GM19043 (cell line): ENCODE measurements at regions not wholly inside any gene's neighbourhood (a gene's known extent, or its start where the extent isn't known, plus 50 kb on each side); places are given as distances from the start of the nearest gene placed in this dataset.
"Not testable (repeated sequence)": the region's sequence is repeated elsewhere in the genome, so short reads cannot be mapped to it uniquely, and the experiment has no call there.

Source experiments
- ATAC-seq: cut with Tn5 transposase; IDR thresholded peaks from one replicate; pipeline ENCODE4 v1.9.1; 2021; ENCODE audit warnings: low read depth; ENCODE audit not compliant: unreplicated experiment

- no peak for ATAC-seq
Measured at GRCh38 chr1:190665045-190665444, 187.4 kb upstream of the BRINP3 start.

GRCh38 chr1:190667914-190668313 is 190.2 kb upstream of the BRINP3 start:
- no peak for ATAC-seq

- no peak for ATAC-seq
Measured at GRCh38 chr1:190679044-190679443, 201.4 kb upstream of the BRINP3 start.

GRCh38 chr1:190679454-190679853 is 201.8 kb upstream of the BRINP3 start:
- ATAC-seq: no peak

- ATAC-seq: no peak
Measured at GRCh38 chr1:190679983-190680382, 202.3 kb upstream of the BRINP3 start.

- ATAC-seq: no peak
Measured at GRCh38 chr1:190685676-190686075, 208.0 kb upstream of the BRINP3 start.

GRCh38 chr1:190688096-190688495 is 210.4 kb upstream of the BRINP3 start:
- no peak for ATAC-seq

GRCh38 chr1:190698488-190698887 is 220.8 kb upstream of the BRINP3 start:
- ATAC-seq: not testable (repeated sequence)

GRCh38 chr1:190699165-190699564 is 221.5 kb upstream of the BRINP3 start:
- no peak for ATAC-seq

- ATAC-seq: no peak
Measured at GRCh38 chr1:190708418-190709057, 230.9 kb upstream of the BRINP3 start.

GRCh38 chr1:190711069-190711468 is 233.4 kb upstream of the BRINP3 start:
- no peak for ATAC-seq

- no peak for ATAC-seq
Measured at GRCh38 chr1:190717055-190717454, 239.4 kb upstream of the BRINP3 start.

GRCh38 chr1:190736971-190737590 is 259.4 kb upstream of the BRINP3 start:
- ATAC-seq: no peak

GRCh38 chr1:190738317-190738716 is 260.7 kb upstream of the BRINP3 start:
- no peak for ATAC-seq

- ATAC-seq: no peak
Measured at GRCh38 chr1:190739926-190740325, 262.3 kb upstream of the BRINP3 start.

- ATAC-seq: no peak
Measured at GRCh38 chr1:190747704-190748103, 270.0 kb upstream of the BRINP3 start.

GRCh38 chr1:190752131-190752530 is 274.5 kb upstream of the BRINP3 start:
- no peak for ATAC-seq

- ATAC-seq: no peak
Measured at GRCh38 chr1:190754666-190755065, 277.0 kb upstream of the BRINP3 start.

- ATAC-seq: peak; percentile 79
Measured at GRCh38 chr1:190759807-190760206, 282.1 kb upstream of the BRINP3 start.

- no peak for ATAC-seq
Measured at GRCh38 chr1:190762325-190762724, 284.7 kb upstream of the BRINP3 start.

GRCh38 chr1:190792873-190793272 is 315.2 kb upstream of the BRINP3 start:
- no peak for ATAC-seq

GRCh38 chr1:190807629-190808028 is 330.0 kb upstream of the BRINP3 start:
- ATAC-seq: no peak
